ENCODE measurements at regions not wholly inside any gene's neighbourhood (a gene's known extent, or its start where the extent isn't known, plus 50 kb on each side); places are given as distances from the start of the nearest gene placed in this dataset.

DNA sequence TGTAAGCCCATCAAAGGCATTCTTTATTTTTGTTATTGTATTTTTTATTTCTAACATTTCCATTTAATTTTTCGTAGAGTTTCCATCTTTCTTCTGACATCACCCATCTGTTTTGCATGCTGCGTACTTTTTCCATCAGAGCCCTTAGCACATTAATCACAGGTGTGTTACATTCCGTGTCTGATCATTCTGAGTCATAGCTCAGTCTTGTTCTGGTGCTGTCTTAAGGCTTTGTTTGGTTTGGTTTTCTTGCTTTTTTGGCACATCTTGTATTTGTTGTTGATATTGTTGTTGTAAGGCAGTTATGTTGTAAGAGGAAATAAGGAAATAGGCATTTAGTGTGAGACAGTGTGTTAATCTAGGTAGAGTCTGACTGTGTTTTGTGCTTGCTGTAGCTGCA lies 214.6 kb upstream of the CDH4 start:
- TF ChIP-seq, protein P1, sequence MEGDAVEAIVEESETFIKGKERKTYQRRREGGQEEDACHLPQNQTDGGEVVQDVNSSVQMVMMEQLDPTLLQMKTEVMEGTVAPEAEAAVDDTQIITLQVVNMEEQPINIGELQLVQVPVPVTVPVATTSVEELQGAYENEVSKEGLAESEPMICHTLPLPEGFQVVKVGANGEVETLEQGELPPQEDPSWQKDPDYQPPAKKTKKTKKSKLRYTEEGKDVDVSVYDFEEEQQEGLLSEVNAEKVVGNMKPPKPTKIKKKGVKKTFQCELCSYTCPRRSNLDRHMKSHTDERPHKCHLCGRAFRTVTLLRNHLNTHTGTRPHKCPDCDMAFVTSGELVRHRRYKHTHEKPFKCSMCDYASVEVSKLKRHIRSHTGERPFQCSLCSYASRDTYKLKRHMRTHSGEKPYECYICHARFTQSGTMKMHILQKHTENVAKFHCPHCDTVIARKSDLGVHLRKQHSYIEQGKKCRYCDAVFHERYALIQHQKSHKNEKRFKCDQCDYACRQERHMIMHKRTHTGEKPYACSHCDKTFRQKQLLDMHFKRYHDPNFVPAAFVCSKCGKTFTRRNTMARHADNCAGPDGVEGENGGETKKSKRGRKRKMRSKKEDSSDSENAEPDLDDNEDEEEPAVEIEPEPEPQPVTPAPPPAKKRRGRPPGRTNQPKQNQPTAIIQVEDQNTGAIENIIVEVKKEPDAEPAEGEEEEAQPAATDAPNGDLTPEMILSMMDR (IDR thresholded peaks at IDR 0.05) = no peak
- TF ChIP-seq EZH2 (IDR thresholded peaks at IDR 0.05) = no peak
- TF ChIP-seq EZH2phosphoT487 (IDR thresholded peaks at IDR 0.05) = no peak
